ENCODE measurements at regions not wholly inside any gene's neighbourhood (a gene's known extent, or its start where the extent isn't known, plus 50 kb on each side); places are given as distances from the start of the nearest gene placed in this dataset.

DNA sequence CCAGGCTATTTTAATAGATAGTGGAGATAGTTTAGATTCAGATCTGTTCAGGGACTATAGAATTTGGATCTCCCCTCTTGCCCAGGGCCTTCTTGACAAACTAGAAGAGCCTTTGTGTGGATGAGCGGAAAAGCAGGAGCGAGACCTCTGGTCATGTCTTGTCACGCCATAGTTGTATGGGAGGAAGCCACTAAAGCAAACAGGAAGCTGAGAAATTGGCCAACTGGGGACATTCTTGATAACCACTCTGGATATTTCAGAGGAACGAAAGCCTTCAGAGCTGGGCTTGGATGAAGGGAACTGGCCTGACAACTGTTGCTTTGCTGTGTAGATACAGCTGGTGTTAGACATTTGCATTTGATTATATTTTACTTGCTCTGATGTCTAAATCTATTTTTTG, 54.1 kb upstream of the EXOC2 start:
- DNase-seq: no peak

- no peak for DNase-seq
Measured at GRCh38 chr6:744666-745353, 51.9 kb upstream of the EXOC2 start.

- no peak for DNase-seq
Measured at GRCh38 chr6:743320-744096, 50.6 kb upstream of the EXOC2 start.

Data from OCI-M1 (cell line).